H9 (cell line): ENCODE measurements at regions not wholly inside any gene's neighbourhood (a gene's known extent, or its start where the extent isn't known, plus 50 kb on each side); places are given as distances from the start of the nearest gene placed in this dataset.

Experiments
- DNase-seq: peaks from one replicate; pipeline ENCODE4 v3.0.0-alpha.2; 2017
- H2AFZ ChIP-seq: one replicate; pipeline ENCODE4 v1.6.1; 2013; ENCODE audit warnings: mild to moderate bottlenecking, low read length, control low read depth, moderate library complexity
- H2AK5ac ChIP-seq: 2 replicates; pipeline ENCODE4 v1.6.1; 2013; ENCODE audit warnings: low read length, control low read depth, mixed read lengths; ENCODE audit not compliant: insufficient read length
- H2BK120ac ChIP-seq: one replicate; pipeline ENCODE4 v1.6.1; 2013; ENCODE audit warnings: low read depth, mild to moderate bottlenecking, low read length, control low read depth, inconsistent platforms; ENCODE audit not compliant: poor library complexity, severe bottlenecking
- H2BK12ac ChIP-seq: 2 replicates; pipeline ENCODE4 v1.6.1; 2013; ENCODE audit warnings: low read length, control low read depth, mixed read lengths, low read depth; ENCODE audit not compliant: insufficient read length
- H2BK15ac ChIP-seq: 2 replicates; pipeline ENCODE4 v1.6.1; 2013; ENCODE audit warnings: low read depth, low read length, control low read depth
- H2BK20ac ChIP-seq: one replicate; pipeline ENCODE4 v1.6.1; 2013; ENCODE audit warnings: low read depth, mild to moderate bottlenecking, low read length, control low read depth, inconsistent platforms; ENCODE audit not compliant: poor library complexity, severe bottlenecking
- H2BK5ac ChIP-seq: 2 replicates; pipeline ENCODE4 v1.6.1; 2013; ENCODE audit warnings: low read length, control low read depth, mixed read lengths; ENCODE audit not compliant: insufficient read length
- H3K14ac ChIP-seq: 2 replicates; pipeline ENCODE4 v1.6.1; 2013; ENCODE audit warnings: low read length, control low read depth; ENCODE audit not compliant: insufficient read depth
- H3K18ac ChIP-seq: 2 replicates; pipeline ENCODE4 v1.6.1; 2013; ENCODE audit warnings: low read depth, mild to moderate bottlenecking, mixed read lengths, low read length, control low read depth; ENCODE audit not compliant: insufficient read length
- H3K23ac ChIP-seq: 2 replicates; pipeline ENCODE4 v1.6.1; 2013; ENCODE audit warnings: low read length, control low read depth, mixed read lengths, low read depth; ENCODE audit not compliant: insufficient read length
- H3K23me2 ChIP-seq: 2 replicates; pipeline ENCODE4 v1.6.1; 2013; ENCODE audit warnings: low read depth, mild to moderate bottlenecking, mixed read lengths, low read length, control low read depth; ENCODE audit not compliant: insufficient read length, poor library complexity, severe bottlenecking
- H3K27ac ChIP-seq: 2 replicates; pipeline ENCODE4 v1.5.1; 2013; ENCODE audit warnings: low read length, control low read depth, mixed read lengths, low read depth; ENCODE audit not compliant: insufficient read length
- H3K27me3 ChIP-seq: 2 replicates; pipeline ENCODE4 v1.6.1; 2013; ENCODE audit warnings: low read length, control low read depth, inconsistent platforms; ENCODE audit not compliant: insufficient read depth
- H3K4ac ChIP-seq: 2 replicates; pipeline ENCODE4 v1.6.1; 2013; ENCODE audit warnings: low read depth, mild to moderate bottlenecking, control low read depth, inconsistent platforms, low read length, moderate library complexity
- H3K4me1 ChIP-seq: 2 replicates; pipeline ENCODE4 v1.6.1; 2013; ENCODE audit warnings: low read length, control low read depth, inconsistent platforms; ENCODE audit not compliant: insufficient read depth
- H3K4me2 ChIP-seq: 2 replicates; pipeline ENCODE4 v1.6.1; 2013; ENCODE audit warnings: low read length, control low read depth, mixed read lengths; ENCODE audit not compliant: insufficient read length, insufficient read depth
- H3K56ac ChIP-seq: 2 replicates; pipeline ENCODE4 v1.6.1; 2013; ENCODE audit warnings: low read depth, mild to moderate bottlenecking, mixed read lengths, low read length, control low read depth; ENCODE audit not compliant: insufficient read length
- H3K79me1 ChIP-seq: 2 replicates; pipeline ENCODE4 v1.6.1; 2013; ENCODE audit warnings: low read depth, mild to moderate bottlenecking, moderate library complexity, low read length, control low read depth, inconsistent platforms; ENCODE audit not compliant: insufficient read depth, poor library complexity, severe bottlenecking
- H3K79me2 ChIP-seq: 2 replicates; pipeline ENCODE4 v1.6.1; 2013; ENCODE audit warnings: low read length, control low read depth, inconsistent platforms; ENCODE audit not compliant: insufficient read depth
- H3K9ac ChIP-seq: 2 replicates; pipeline ENCODE4 v1.6.1; 2013; ENCODE audit warnings: low read length, control low read depth, mixed read lengths; ENCODE audit not compliant: insufficient read length; ENCODE audit errors: extremely low read depth
- H3K9me3 ChIP-seq: one replicate; pipeline ENCODE4 v1.6.1; 2013; ENCODE audit warnings: low read depth, low read length, inconsistent platforms; ENCODE audit not compliant: control insufficient read depth
- H3T11ph ChIP-seq: one replicate; pipeline ENCODE4 v1.6.1; 2013; ENCODE audit warnings: mild to moderate bottlenecking, low read length, control low read depth, inconsistent platforms
- H4K20me1 ChIP-seq: one replicate; pipeline ENCODE4 v1.6.1; 2013; ENCODE audit not compliant: control insufficient read depth, insufficient read length, insufficient read depth
- H4K5ac ChIP-seq: 2 replicates; pipeline ENCODE4 v1.6.1; 2013; ENCODE audit warnings: low read depth, mild to moderate bottlenecking, mixed read lengths, low read length, control low read depth; ENCODE audit not compliant: insufficient read length
- H4K8ac ChIP-seq: replicated peaks from 2 replicates; pipeline ENCODE4 v1.6.1; 2013; ENCODE audit warnings: low read length, control low read depth, mixed read lengths, low read depth; ENCODE audit not compliant: insufficient read length
- H4K91ac ChIP-seq: 2 replicates; pipeline ENCODE4 v1.6.1; 2013; ENCODE audit warnings: low read depth, mild to moderate bottlenecking, moderate library complexity, mixed read lengths, low read length, control low read depth; ENCODE audit not compliant: insufficient read length
- H3K27ac Mint-ChIP-seq, 3 experiments: 2 replicates in 2 of 3; 3 replicates in 1 of 3; pipeline ENCODE4 v1.8.0; 2020 to 2021; ENCODE audit warnings: mixed read lengths in 3 of 3, mild to moderate bottlenecking in 1 of 3, moderate library complexity in 1 of 3
- H3K27me3 Mint-ChIP-seq: 2 replicates; pipeline ENCODE4 v1.8.0; 2021; ENCODE audit warnings: low read depth, mild to moderate bottlenecking, moderate library complexity, mixed read lengths
- H3K36me3 Mint-ChIP-seq, 3 experiments: 2 replicates in 2 of 3; 3 replicates in 1 of 3; pipeline ENCODE4 v1.8.0; 2020 to 2021; ENCODE audit warnings: low read depth in 3 of 3, mixed read lengths in 3 of 3; ENCODE audit not compliant: insufficient read depth in 1 of 3
- H3K4me1 Mint-ChIP-seq, 2 experiments: 2 replicates each; pipeline ENCODE4 v1.8.0; 2020; ENCODE audit warnings: mixed read lengths in 2 of 2
- H3K4me3 Mint-ChIP-seq, 2 experiments: 2 replicates in 1 of 2; 3 replicates in 1 of 2; pipeline ENCODE4 v1.8.0; 2020 to 2021; ENCODE audit warnings: mild to moderate bottlenecking in 2 of 2, mixed read lengths in 2 of 2, moderate library complexity in 1 of 2
- H3K9me3 Mint-ChIP-seq, 2 experiments: 2 replicates in 1 of 2; 3 replicates in 1 of 2; pipeline ENCODE4 v1.8.0; 2020; ENCODE audit warnings: mild to moderate bottlenecking in 2 of 2, mixed read lengths in 2 of 2, moderate library complexity in 1 of 2
- WGBS: extraction: QIAGEN DNeasy Blood & Tissue Kit; methylation state at CpG from one replicate; pipeline ENCODE4 v1.1.7; 2013; ENCODE audit warnings: missing lambda C conversion rate, low lambda C conversion rate, mixed read lengths; ENCODE audit not compliant: insufficient read length; ENCODE audit errors: extremely low coverage; 5-methylcytosine and 5-hydroxymethylcytosine counted together
- TF ChIP-seq, protein P1 (sequence below): fragments of 200-600 bp; sonication (generic); conservative IDR thresholded peaks from 3 replicates; pipeline ENCODE4 v1.8.0; 2021; ENCODE audit warnings: antibody characterized with exemption, mild to moderate bottlenecking

DNA sequence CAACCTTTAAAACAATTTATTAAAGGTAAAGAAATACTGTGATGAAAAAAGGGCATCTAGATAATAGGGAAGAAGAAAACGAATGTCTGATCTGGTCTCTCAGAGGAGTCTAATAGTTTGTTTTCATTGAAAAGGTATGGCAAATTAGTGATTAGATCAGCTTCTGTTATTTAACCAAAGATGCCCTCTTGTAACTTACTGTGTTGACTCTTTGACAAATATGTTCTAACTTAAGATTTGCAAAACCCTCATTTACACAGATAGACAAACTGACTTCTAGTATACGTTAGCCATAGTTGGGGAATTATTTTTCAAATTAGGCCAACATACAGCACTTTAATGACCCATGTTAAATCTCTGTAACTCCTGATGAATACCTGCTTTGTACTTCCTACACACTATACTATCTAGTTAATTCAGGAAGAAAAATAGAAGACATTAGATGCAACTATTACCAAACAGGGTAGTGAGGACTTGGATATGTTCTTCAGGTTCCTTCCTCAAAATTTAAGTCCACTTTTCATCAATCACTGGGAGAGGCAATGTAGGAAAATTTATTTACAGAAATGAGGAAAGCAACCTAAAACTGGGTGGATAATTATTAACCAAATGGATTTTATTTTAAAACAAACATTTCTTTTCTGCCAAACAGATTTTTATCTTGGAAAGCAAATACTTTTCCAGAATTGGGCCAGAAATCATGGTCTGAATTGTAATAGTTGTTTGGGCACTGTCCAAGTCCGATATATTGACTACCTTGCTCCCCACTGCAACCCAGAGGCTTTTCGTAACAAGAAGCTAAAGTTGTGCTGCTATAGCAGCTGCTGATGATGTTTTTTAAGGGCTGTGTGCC is 66.4 kb upstream of the PPP2R2B start:
- H3K27ac ChIP-seq = no peak overlapping the region
- no peaks in the 10 kb centered on the region for H3K79me2 ChIP-seq
- no peak overlapping the region for H2BK120ac ChIP-seq
- H3K23ac ChIP-seq = no peak overlapping the region
- Mint-ChIP-seq H3K4me1 (peaks cover 2 to 6% of the 10 kb centered on the region in 2 experiments; a peak in 1 of 4 replicates), H3K27ac (no peak overlapping the region), H3K27me3 (no peaks in the 10 kb centered on the region), H3K9me3 (no peaks in the 10 kb centered on the region), H3K36me3 (no peaks in the 10 kb centered on the region), H3K4me3 (no peak overlapping the region)
- H3K9me3 ChIP-seq = no peaks in the 10 kb centered on the region
- H2BK15ac ChIP-seq = no peak overlapping the region
- no peak overlapping the region for H3T11ph ChIP-seq
- H4K8ac ChIP-seq = no peak overlapping the region
- no peak overlapping the region for H2AFZ ChIP-seq
- no peak overlapping the region for H3K18ac ChIP-seq
- no peak overlapping the region for H2BK20ac ChIP-seq
- no peak overlapping the region for H3K14ac ChIP-seq
- H4K91ac ChIP-seq = no peak overlapping the region
- no peak overlapping the region for H4K5ac ChIP-seq
- no peaks in the 10 kb centered on the region for H3K23me2 ChIP-seq
- H3K4ac ChIP-seq = no peak overlapping the region
- H3K27me3 ChIP-seq = no peaks in the 10 kb centered on the region
- H3K56ac ChIP-seq = no peak overlapping the region
- H3K79me1 ChIP-seq = no peaks in the 10 kb centered on the region
- H3K4me2 ChIP-seq = no peak overlapping the region
- no peak overlapping the region for H2BK12ac ChIP-seq
- no peak overlapping the region for H2AK5ac ChIP-seq
- WGBS = no CpG with 5 or more reads among the region's 4 CpGs
- H3K9ac ChIP-seq = no peak overlapping the region
- no peaks in the 10 kb centered on the region for H3K4me1 ChIP-seq
- DNase-seq = no peak
- no peak overlapping the region for H2BK5ac ChIP-seq
- TF ChIP-seq, protein P1, sequence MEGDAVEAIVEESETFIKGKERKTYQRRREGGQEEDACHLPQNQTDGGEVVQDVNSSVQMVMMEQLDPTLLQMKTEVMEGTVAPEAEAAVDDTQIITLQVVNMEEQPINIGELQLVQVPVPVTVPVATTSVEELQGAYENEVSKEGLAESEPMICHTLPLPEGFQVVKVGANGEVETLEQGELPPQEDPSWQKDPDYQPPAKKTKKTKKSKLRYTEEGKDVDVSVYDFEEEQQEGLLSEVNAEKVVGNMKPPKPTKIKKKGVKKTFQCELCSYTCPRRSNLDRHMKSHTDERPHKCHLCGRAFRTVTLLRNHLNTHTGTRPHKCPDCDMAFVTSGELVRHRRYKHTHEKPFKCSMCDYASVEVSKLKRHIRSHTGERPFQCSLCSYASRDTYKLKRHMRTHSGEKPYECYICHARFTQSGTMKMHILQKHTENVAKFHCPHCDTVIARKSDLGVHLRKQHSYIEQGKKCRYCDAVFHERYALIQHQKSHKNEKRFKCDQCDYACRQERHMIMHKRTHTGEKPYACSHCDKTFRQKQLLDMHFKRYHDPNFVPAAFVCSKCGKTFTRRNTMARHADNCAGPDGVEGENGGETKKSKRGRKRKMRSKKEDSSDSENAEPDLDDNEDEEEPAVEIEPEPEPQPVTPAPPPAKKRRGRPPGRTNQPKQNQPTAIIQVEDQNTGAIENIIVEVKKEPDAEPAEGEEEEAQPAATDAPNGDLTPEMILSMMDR = no peak
- no peaks in the 10 kb centered on the region for H4K20me1 ChIP-seq
